CD4-positive, alpha-beta memory T cell (primary cell): ENCODE measurements at regions not wholly inside any gene's neighbourhood (a gene's known extent, or its start where the extent isn't known, plus 50 kb on each side); places are given as distances from the start of the nearest gene placed in this dataset.
"Not testable (repeated sequence)": the region's sequence is repeated elsewhere in the genome, so short reads cannot be mapped to it uniquely, and the experiment has no call there.

Experiments
- CTCF ChIA-PET: fragments of 350-600 bp; sonication (Branson Sonifier 250); formaldehyde crosslinking; loops from one replicate; lab custom pipeline; 2021; ENCODE audit warnings: inconsistent platforms; ENCODE audit not compliant: partially characterized antibody; lab: Charles Lee
- POLR2A ChIA-PET: fragments of 350-600 bp; sonication (Branson Sonifier 250); formaldehyde crosslinking; loops from one replicate; lab custom pipeline; 2021; ENCODE audit not compliant: partially characterized antibody; lab: Charles Lee
- DNase-seq, 5 donors: peaks; one replicate each; pipeline versions ENCODE4 v3.0.0 to v3.0.0-alpha.2; 2020 to 2022; ENCODE audit warnings: mixed read lengths in 1 of 5
- H3K27ac ChIP-seq: one replicate; pipeline ENCODE4 v1.7.0; 2013; ENCODE audit warnings: low read depth, low read length
- H3K27me3 ChIP-seq: 2 replicates; pipeline ENCODE4 v1.7.0; 2013; ENCODE audit warnings: mild to moderate bottlenecking, low read length, moderate library complexity; ENCODE audit not compliant: insufficient read depth
- H3K36me3 ChIP-seq: 2 replicates; pipeline ENCODE4 v1.7.0; 2013; ENCODE audit warnings: mild to moderate bottlenecking, low read length, moderate library complexity; ENCODE audit not compliant: insufficient read depth
- H3K4me1 ChIP-seq: 2 replicates; pipeline ENCODE4 v1.7.0; 2013; ENCODE audit warnings: mild to moderate bottlenecking, low read length, moderate library complexity; ENCODE audit not compliant: insufficient read depth
- H3K4me3 ChIP-seq, 2 donors: one replicate each; pipeline ENCODE4 v1.7.0; 2013; ENCODE audit warnings: low read length in 2 of 2, mild to moderate bottlenecking in 1 of 2
- H3K9me3 ChIP-seq, 2 donors: one replicate each; pipeline ENCODE4 v1.7.0; 2013; ENCODE audit warnings: low read length in 2 of 2, control low read depth in 1 of 2; ENCODE audit not compliant: control insufficient read depth in 1 of 2
- H3K27ac Mint-ChIP-seq, 7 donors: one replicate each; pipeline ENCODE4 v1.8.0; 2020 to 2021; ENCODE audit warnings: mixed read lengths in 7 of 7, mild to moderate bottlenecking in 6 of 7, inconsistent platforms in 3 of 7, moderate library complexity in 3 of 7
- H3K27me3 Mint-ChIP-seq, 2 donors: one replicate each; pipeline ENCODE4 v1.8.0; 2020 to 2021; ENCODE audit warnings: mixed read lengths in 2 of 2
- H3K36me3 Mint-ChIP-seq, 2 donors: one replicate each; pipeline ENCODE4 v1.8.0; 2020 to 2021; ENCODE audit warnings: mixed read lengths in 2 of 2, inconsistent platforms in 1 of 2, mild to moderate bottlenecking in 1 of 2
- H3K4me1 Mint-ChIP-seq, 4 donors: one replicate each; pipeline ENCODE4 v1.8.0; 2020 to 2021; ENCODE audit warnings: mixed read lengths in 4 of 4, mild to moderate bottlenecking in 1 of 4
- H3K4me3 Mint-ChIP-seq, 8 donors: one replicate each; pipeline ENCODE4 v1.8.0; 2020 to 2021; ENCODE audit warnings: mixed read lengths in 8 of 8, mild to moderate bottlenecking in 7 of 8, moderate library complexity in 6 of 8, inconsistent platforms in 3 of 8
- H3K9me3 Mint-ChIP-seq, 8 donors: one replicate each; pipeline ENCODE4 v1.8.0; 2020 to 2021; ENCODE audit warnings: mixed read lengths in 8 of 8, mild to moderate bottlenecking in 5 of 8, inconsistent platforms in 3 of 8, moderate library complexity in 1 of 8
- intact Hi-C: fragments of 100-400 bp; cut with micrococcal nuclease; formaldehyde crosslinking; loops from one replicate; pipeline ENCODE4 v1.15.1; 2023

DNA sequence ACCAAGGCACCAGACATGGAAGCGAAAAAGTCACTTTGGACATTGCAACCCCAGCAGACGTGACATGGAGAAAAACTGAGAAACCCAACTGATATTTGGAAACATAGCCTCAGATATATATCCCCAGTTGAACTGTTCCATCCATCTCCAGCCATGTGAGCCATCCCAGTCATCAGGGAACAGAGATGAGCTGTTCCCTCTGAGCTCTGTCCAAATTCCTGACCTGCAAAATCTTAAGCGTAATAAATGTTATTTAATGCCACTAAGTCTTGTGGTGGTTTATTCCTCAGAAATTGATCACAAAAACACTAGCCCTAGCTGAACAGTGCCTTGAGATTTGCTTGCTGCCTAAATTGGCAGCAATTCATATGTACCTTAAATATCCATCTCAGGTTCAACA, 182.8 kb downstream of the NRP2 start:
- Mint-ChIP-seq H3K4me3 (no peak overlapping the region), H3K27ac (no peak overlapping the region), H3K4me1 (no peaks in the 10 kb centered on the region), H3K27me3 (peaks cover 19 to 20% of the 10 kb centered on the region in 2 donors), H3K36me3 (no peaks in the 10 kb centered on the region), H3K9me3 (no peaks in the 10 kb centered on the region)
- no peaks in the 10 kb centered on the region for H3K4me1 ChIP-seq
- H3K27me3 ChIP-seq, result no peaks in the 10 kb centered on the region
- ChIA-PET POLR2A (no interaction called here), CTCF (no interaction called here)
- no peaks in the 10 kb centered on the region for H3K9me3 ChIP-seq
- DNase-seq, result no peak
- H3K4me3 ChIP-seq, result no peak overlapping the region
- no peak overlapping the region for H3K27ac ChIP-seq
- no peaks in the 10 kb centered on the region for H3K36me3 ChIP-seq
- intact Hi-C loops, result no loop called here

GRCh38 chr2:205864491-205864890, 182.2 kb downstream of the NRP2 start:
- H3K27ac ChIP-seq, result no peak overlapping the region
- no peaks in the 10 kb centered on the region for H3K36me3 ChIP-seq
- H3K4me3 Mint-ChIP-seq, result no peak overlapping the region
- H3K27ac Mint-ChIP-seq, result no peak overlapping the region
- ChIA-PET POLR2A (no interaction called here), CTCF (no interaction called here)
- H3K4me3 ChIP-seq, result no peak overlapping the region
- DNase-seq, result no peak
- H3K4me1 Mint-ChIP-seq, result no peaks in the 10 kb centered on the region
- no peaks in the 10 kb centered on the region for H3K9me3 Mint-ChIP-seq
- no peaks in the 10 kb centered on the region for H3K9me3 ChIP-seq
- intact Hi-C loops, result no loop called here
- H3K27me3 ChIP-seq, result no peaks in the 10 kb centered on the region
- no peaks in the 10 kb centered on the region for H3K36me3 Mint-ChIP-seq
- no peaks in the 10 kb centered on the region for H3K4me1 ChIP-seq
- peaks cover 19% of the 10 kb centered on the region in 2 donors for H3K27me3 Mint-ChIP-seq

DNA sequence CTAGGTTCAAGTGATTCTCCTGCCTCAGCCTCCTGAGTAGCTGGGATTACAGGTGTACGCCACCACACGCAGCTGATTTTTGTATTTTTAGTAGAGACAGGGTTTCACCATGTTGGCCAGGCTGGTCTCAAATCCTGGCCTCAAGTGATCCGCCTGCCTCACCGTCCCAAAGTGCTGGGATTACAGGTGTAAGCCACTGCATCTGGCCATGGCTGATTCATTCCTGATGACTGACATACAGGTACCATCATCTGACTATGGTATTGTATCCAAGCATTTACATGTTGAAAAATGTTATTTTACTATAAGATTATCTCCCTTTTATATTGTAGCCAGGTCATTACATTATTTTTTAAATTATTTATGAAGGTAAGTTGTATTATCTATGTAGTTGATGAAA, 180.5 kb downstream of the NRP2 start:
- H3K36me3 Mint-ChIP-seq, H3K27ac ChIP-seq, H3K4me3 ChIP-seq, intact Hi-C loops, H3K36me3 ChIP-seq, H3K9me3 ChIP-seq, H3K27ac Mint-ChIP-seq, DNase-seq, CTCF ChIA-PET, POLR2A ChIA-PET, H3K9me3 Mint-ChIP-seq, H3K4me3 Mint-ChIP-seq, H3K4me1 ChIP-seq, H3K4me1 Mint-ChIP-seq, H3K27me3 ChIP-seq: not testable (repeated sequence)
- H3K27me3 Mint-ChIP-seq, result peaks cover 16 to 18% of the 10 kb centered on the region in 2 donors

- Mint-ChIP-seq H3K4me1 (no peaks in the 10 kb centered on the region), H3K9me3 (no peaks in the 10 kb centered on the region), H3K27me3 (peaks cover 15 to 17% of the 10 kb centered on the region in 2 donors), H3K27ac (no peak overlapping the region), H3K36me3 (no peaks in the 10 kb centered on the region), H3K4me3 (no peak overlapping the region)
- Histone ChIP-seq H3K27me3 (no peaks in the 10 kb centered on the region), H3K4me1 (no peaks in the 10 kb centered on the region), H3K36me3 (no peaks in the 10 kb centered on the region), H3K27ac (no peak overlapping the region), H3K4me3 (no peak overlapping the region), H3K9me3 (no peaks in the 10 kb centered on the region)
- ChIA-PET POLR2A (no interaction called here), CTCF (no interaction called here)
- no peak for DNase-seq
- intact Hi-C loops, result no loop called here
Observed at GRCh38 chr2:205860885-205861284, 178.6 kb downstream of the NRP2 start.

GRCh38 chr2:205860181-205860580, 177.9 kb downstream of the NRP2 start:
- Histone ChIP-seq H3K27ac (no peak overlapping the region), H3K4me3 (no peak overlapping the region), H3K4me1 (no peaks in the 10 kb centered on the region), H3K9me3 (no peaks in the 10 kb centered on the region), H3K27me3 (no peaks in the 10 kb centered on the region), H3K36me3 (no peaks in the 10 kb centered on the region)
- POLR2A ChIA-PET, result no interaction called here
- no peaks in the 10 kb centered on the region for H3K36me3 Mint-ChIP-seq
- CTCF ChIA-PET, result no interaction called here
- peaks cover 12 to 17% of the 10 kb centered on the region in 2 donors for H3K27me3 Mint-ChIP-seq
- H3K4me3 Mint-ChIP-seq, result no peak overlapping the region
- no peaks in the 10 kb centered on the region for H3K9me3 Mint-ChIP-seq
- intact Hi-C loops, result no loop called here
- H3K4me1 Mint-ChIP-seq, result no peaks in the 10 kb centered on the region
- H3K27ac Mint-ChIP-seq, result no peak overlapping the region
- no peak for DNase-seq

DNA sequence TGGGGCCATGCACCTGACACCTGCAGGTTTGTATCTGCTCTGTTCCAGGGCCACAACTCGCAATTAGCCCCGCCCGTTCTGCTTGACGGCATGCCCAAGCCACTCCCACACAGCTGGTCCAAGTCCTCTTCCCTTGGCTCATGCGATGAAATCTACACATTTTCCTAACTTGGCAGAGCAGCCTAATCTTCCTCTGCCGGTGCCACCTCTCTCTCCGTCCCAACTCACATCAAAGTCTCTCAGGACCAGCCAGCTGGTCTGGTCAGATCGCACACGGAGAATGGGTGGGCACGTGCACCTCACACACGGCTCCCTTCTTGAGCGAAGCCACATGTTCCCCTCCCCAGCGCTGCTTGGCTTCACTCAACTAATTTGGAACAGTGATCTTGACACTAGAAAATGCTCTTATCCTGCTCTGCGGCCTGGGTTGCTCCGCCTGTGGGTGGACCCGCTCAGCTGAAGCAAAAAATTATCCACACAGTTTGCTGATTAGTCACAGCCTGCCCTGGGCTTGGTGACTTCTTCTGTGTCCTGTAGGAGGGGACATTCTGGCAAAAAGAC, 176.7 kb downstream of the NRP2 start:
- ChIA-PET CTCF (no interaction called here), POLR2A (no interaction called here)
- H3K27ac Mint-ChIP-seq, result no peak overlapping the region

GRCh38 chr2:205858275-205858674, 176.0 kb downstream of the NRP2 start:
- H3K36me3 Mint-ChIP-seq, result no peaks in the 10 kb centered on the region
- Histone ChIP-seq H3K27me3 (no peaks in the 10 kb centered on the region), H3K27ac (no peak overlapping the region), H3K4me3 (no peak overlapping the region), H3K36me3 (no peaks in the 10 kb centered on the region), H3K9me3 (no peaks in the 10 kb centered on the region), H3K4me1 (no peaks in the 10 kb centered on the region)
- H3K4me3 Mint-ChIP-seq, result no peak overlapping the region
- intact Hi-C loops, result no loop called here
- DNase-seq, result no peak
- peaks cover 0 to 3% (median 0%) of the 10 kb centered on the region in 8 donors for H3K9me3 Mint-ChIP-seq
- POLR2A ChIA-PET, result no interaction called here
- no peaks in the 10 kb centered on the region for H3K4me1 Mint-ChIP-seq
- CTCF ChIA-PET, result no interaction called here
- no peak overlapping the region for H3K27ac Mint-ChIP-seq
- H3K27me3 Mint-ChIP-seq, result peaks cover 4 to 20% of the 10 kb centered on the region in 2 donors

More for the DNA sequence above, 176.7 kb downstream of the NRP2 start:
- H3K4me3 Mint-ChIP-seq, result no peak overlapping the region
- Histone ChIP-seq H3K27me3 (no peaks in the 10 kb centered on the region), H3K27ac (no peak overlapping the region), H3K36me3 (no peaks in the 10 kb centered on the region), H3K4me3 (no peak overlapping the region), H3K4me1 (no peaks in the 10 kb centered on the region), H3K9me3 (no peaks in the 10 kb centered on the region)
- no peaks in the 10 kb centered on the region for H3K4me1 Mint-ChIP-seq
- H3K9me3 Mint-ChIP-seq, result no peaks in the 10 kb centered on the region
- intact Hi-C loops, result no loop called here
- no peak for DNase-seq
- peaks cover 6 to 19% of the 10 kb centered on the region in 2 donors for H3K27me3 Mint-ChIP-seq
- H3K36me3 Mint-ChIP-seq, result no peaks in the 10 kb centered on the region
